Activated naive CD4-positive, alpha-beta T cell treated with anti-CD3 and anti-CD28 coated beads, Interleukin-2, amount 10 ng/mL, durations not matched to agents 7 days and 5 days (primary cell): ENCODE measurements at regions not wholly inside any gene's neighbourhood (a gene's known extent, or its start where the extent isn't known, plus 50 kb on each side); places are given as distances from the start of the nearest gene placed in this dataset.
"Not testable (repeated sequence)": the region's sequence is repeated elsewhere in the genome, so short reads cannot be mapped to it uniquely, and the experiment has no call there.

Source experiments
- CTCF ChIA-PET: fragments of 350-600 bp; sonication (Branson Sonifier 250); formaldehyde crosslinking; loops from one replicate; lab custom pipeline; 2021; ENCODE audit warnings: antibody characterized with exemption; lab: Charles Lee
- DNase-seq: peaks from one replicate; pipeline ENCODE4 v3.0.0-alpha.2; 2020
- H3K27ac Mint-ChIP-seq: one replicate; pipeline ENCODE4 v1.8.0; 2021; ENCODE audit warnings: mild to moderate bottlenecking, moderate library complexity, mixed read lengths
- H3K27me3 Mint-ChIP-seq: one replicate; pipeline ENCODE4 v1.8.0; 2021; ENCODE audit warnings: mild to moderate bottlenecking, mixed read lengths
- H3K36me3 Mint-ChIP-seq: one replicate; pipeline ENCODE4 v1.8.0; 2021; ENCODE audit warnings: mixed read lengths
- H3K4me1 Mint-ChIP-seq: one replicate; pipeline ENCODE4 v1.8.0; 2021; ENCODE audit warnings: mixed read lengths
- H3K4me3 Mint-ChIP-seq: one replicate; pipeline ENCODE4 v1.8.0; 2021; ENCODE audit warnings: mild to moderate bottlenecking, moderate library complexity, mixed read lengths
- H3K9me3 Mint-ChIP-seq: one replicate; pipeline ENCODE4 v1.8.0; 2021; ENCODE audit warnings: mixed read lengths

- Mint-ChIP-seq H3K4me1 (no peaks in the 10 kb centered on the region), H3K9me3 (no peaks in the 10 kb centered on the region), H3K4me3 (no peak overlapping the region), H3K27ac (no peak overlapping the region), H3K27me3 (no peaks in the 10 kb centered on the region), H3K36me3 (no peaks in the 10 kb centered on the region)
- CTCF ChIA-PET: no interaction called here
- no peak for DNase-seq
Observed at GRCh38 chr6:81071121-81071520, 681.4 kb downstream of the TENT5A start.

- H3K9me3 Mint-ChIP-seq: no peaks in the 10 kb centered on the region
- H3K27ac Mint-ChIP-seq: no peak overlapping the region
- no peak overlapping the region for H3K4me3 Mint-ChIP-seq
- no peaks in the 10 kb centered on the region for H3K4me1 Mint-ChIP-seq
- no peak for DNase-seq
- H3K36me3 Mint-ChIP-seq: no peaks in the 10 kb centered on the region
- CTCF ChIA-PET: no interaction called here
- H3K27me3 Mint-ChIP-seq: no peaks in the 10 kb centered on the region
Observed at GRCh38 chr6:81067057-81067456, 685.4 kb downstream of the TENT5A start.

GRCh38 chr6:81063891-81064290 is 688.6 kb downstream of the TENT5A start:
- Mint-ChIP-seq H3K27ac (no peak overlapping the region), H3K36me3 (no peaks in the 10 kb centered on the region), H3K9me3 (no peaks in the 10 kb centered on the region), H3K4me3 (no peak overlapping the region), H3K27me3 (no peaks in the 10 kb centered on the region), H3K4me1 (no peaks in the 10 kb centered on the region)
- CTCF ChIA-PET: no interaction called here
- no peak for DNase-seq

- CTCF ChIA-PET: no interaction called here
- DNase-seq: no peak
- Mint-ChIP-seq H3K4me1 (no peaks in the 10 kb centered on the region), H3K27me3 (no peaks in the 10 kb centered on the region), H3K36me3 (no peaks in the 10 kb centered on the region), H3K9me3 (peaks cover 1% of the 10 kb centered on the region), H3K27ac (no peak overlapping the region), H3K4me3 (no peak overlapping the region)
Observed at GRCh38 chr6:81054036-81054435, 698.4 kb downstream of the TENT5A start.

- CTCF ChIA-PET: no interaction called here
- Mint-ChIP-seq H3K4me1 (no peaks in the 10 kb centered on the region), H3K36me3 (no peaks in the 10 kb centered on the region), H3K27ac (no peak overlapping the region), H3K9me3 (peaks cover 1% of the 10 kb centered on the region), H3K27me3 (no peaks in the 10 kb centered on the region), H3K4me3 (no peak overlapping the region)
- DNase-seq: no peak
Observed at GRCh38 chr6:81051952-81052351, 700.5 kb downstream of the TENT5A start.

GRCh38 chr6:81049425-81050042 is 702.9 kb downstream of the TENT5A start:
- no peak overlapping the region for H3K27ac Mint-ChIP-seq
- no peak for DNase-seq
- no peaks in the 10 kb centered on the region for H3K27me3 Mint-ChIP-seq
- peaks cover 1% of the 10 kb centered on the region for H3K9me3 Mint-ChIP-seq
- no peak overlapping the region for H3K4me3 Mint-ChIP-seq
- no peaks in the 10 kb centered on the region for H3K4me1 Mint-ChIP-seq
- no peaks in the 10 kb centered on the region for H3K36me3 Mint-ChIP-seq
- CTCF ChIA-PET: no interaction called here

GRCh38 chr6:81031416-81031815 is 721.1 kb downstream of the TENT5A start:
- H3K36me3 Mint-ChIP-seq: no peaks in the 10 kb centered on the region
- no peaks in the 10 kb centered on the region for H3K4me1 Mint-ChIP-seq
- H3K9me3 Mint-ChIP-seq: peaks cover 5% of the 10 kb centered on the region
- CTCF ChIA-PET: no interaction called here
- no peak overlapping the region for H3K27ac Mint-ChIP-seq
- DNase-seq: no peak
- H3K27me3 Mint-ChIP-seq: no peaks in the 10 kb centered on the region
- H3K4me3 Mint-ChIP-seq: no peak overlapping the region

GRCh38 chr6:81026041-81026553 is 726.4 kb downstream of the TENT5A start:
- CTCF ChIA-PET: interaction anchor here (0.6 kb wide), 1 partner anchor 337 kb away, joined by 3 read pairs; no protein-coding TSS in a partner anchor
- Mint-ChIP-seq H3K27ac (no peak overlapping the region), H3K4me3 (no peak overlapping the region), H3K9me3 (peaks cover 9% of the 10 kb centered on the region), H3K36me3 (no peaks in the 10 kb centered on the region), H3K27me3 (no peaks in the 10 kb centered on the region), H3K4me1 (no peaks in the 10 kb centered on the region)
- no peak for DNase-seq

- CTCF ChIA-PET: no interaction called here
- Mint-ChIP-seq H3K4me1 (no peaks in the 10 kb centered on the region), H3K36me3 (no peaks in the 10 kb centered on the region), H3K4me3 (no peak overlapping the region), H3K27me3 (no peaks in the 10 kb centered on the region), H3K9me3 (peaks cover 9% of the 10 kb centered on the region), H3K27ac (no peak overlapping the region)
- no peak for DNase-seq
Observed at GRCh38 chr6:81023709-81024108, 728.8 kb downstream of the TENT5A start.

GRCh38 chr6:81023007-81023582 is 729.4 kb downstream of the TENT5A start:
- Mint-ChIP-seq H3K27me3 (no peaks in the 10 kb centered on the region), H3K36me3 (no peaks in the 10 kb centered on the region), H3K27ac (no peak overlapping the region), H3K9me3 (peaks cover 9% of the 10 kb centered on the region), H3K4me3 (no peak overlapping the region), H3K4me1 (no peaks in the 10 kb centered on the region)
- CTCF ChIA-PET: no interaction called here
- no peak for DNase-seq

- H3K9me3 Mint-ChIP-seq, CTCF ChIA-PET, H3K36me3 Mint-ChIP-seq, DNase-seq, H3K27ac Mint-ChIP-seq, H3K4me3 Mint-ChIP-seq, H3K4me1 Mint-ChIP-seq, H3K27me3 Mint-ChIP-seq: not testable (repeated sequence)
Observed at GRCh38 chr6:81017586-81017985, 734.9 kb downstream of the TENT5A start.

GRCh38 chr6:81003894-81004293 is 748.6 kb downstream of the TENT5A start:
- H3K9me3 Mint-ChIP-seq: peaks cover 4% of the 10 kb centered on the region
- H3K4me3 Mint-ChIP-seq: no peak overlapping the region
- H3K27me3 Mint-ChIP-seq: no peaks in the 10 kb centered on the region
- no peak overlapping the region for H3K27ac Mint-ChIP-seq
- H3K4me1 Mint-ChIP-seq: no peaks in the 10 kb centered on the region
- no peak for DNase-seq
- H3K36me3 Mint-ChIP-seq: no peaks in the 10 kb centered on the region
- CTCF ChIA-PET: no interaction called here

- no peak overlapping the region for H3K27ac Mint-ChIP-seq
- H3K36me3 Mint-ChIP-seq: no peaks in the 10 kb centered on the region
- DNase-seq: no peak
- H3K9me3 Mint-ChIP-seq: peaks cover 4% of the 10 kb centered on the region
- H3K4me3 Mint-ChIP-seq: no peak overlapping the region
- CTCF ChIA-PET: no interaction called here
- no peaks in the 10 kb centered on the region for H3K4me1 Mint-ChIP-seq
- H3K27me3 Mint-ChIP-seq: no peaks in the 10 kb centered on the region
Observed at GRCh38 chr6:81003156-81003555, 749.3 kb downstream of the TENT5A start.

- H3K4me1 Mint-ChIP-seq: no peaks in the 10 kb centered on the region
- H3K27me3 Mint-ChIP-seq: no peaks in the 10 kb centered on the region
- no peak overlapping the region for H3K4me3 Mint-ChIP-seq
- H3K36me3 Mint-ChIP-seq: no peaks in the 10 kb centered on the region
- CTCF ChIA-PET: no interaction called here
- H3K9me3 Mint-ChIP-seq: peaks cover 4% of the 10 kb centered on the region
- H3K27ac Mint-ChIP-seq: no peak overlapping the region
- DNase-seq: no peak
Observed at GRCh38 chr6:81002126-81002525, 750.4 kb downstream of the TENT5A start.

- Mint-ChIP-seq H3K36me3 (no peaks in the 10 kb centered on the region), H3K27me3 (no peaks in the 10 kb centered on the region), H3K27ac (no peak overlapping the region), H3K4me1 (no peaks in the 10 kb centered on the region), H3K4me3 (no peak overlapping the region), H3K9me3 (peaks cover 2% of the 10 kb centered on the region)
- CTCF ChIA-PET: no interaction called here
- DNase-seq: no peak
Observed at GRCh38 chr6:80991316-80991715, 761.2 kb downstream of the TENT5A start.
